Panc1 (cell line): ENCODE measurements at regions not wholly inside any gene's neighbourhood (a gene's known extent, or its start where the extent isn't known, plus 50 kb on each side); places are given as distances from the start of the nearest gene placed in this dataset.

Experiments
- TF ChIP-seq, protein P1 (sequence below), 2 experiments: IDR thresholded peaks; 2 replicates each; pipeline ENCODE4 v1.6.1; 2011 to 2012; ENCODE audit warnings: low read depth in 2 of 2, control low read depth in 1 of 2, low read length in 1 of 2, mild to moderate bottlenecking in 1 of 2, moderate library complexity in 1 of 2; ENCODE audit not compliant: insufficient read depth in 1 of 2
- TF ChIP-seq, protein P2 (sequence below): fragments of 450-650 bp; IDR thresholded peaks from 2 replicates; pipeline ENCODE4 v1.5.1; 2017; ENCODE audit warnings: mild to moderate bottlenecking

DNA sequence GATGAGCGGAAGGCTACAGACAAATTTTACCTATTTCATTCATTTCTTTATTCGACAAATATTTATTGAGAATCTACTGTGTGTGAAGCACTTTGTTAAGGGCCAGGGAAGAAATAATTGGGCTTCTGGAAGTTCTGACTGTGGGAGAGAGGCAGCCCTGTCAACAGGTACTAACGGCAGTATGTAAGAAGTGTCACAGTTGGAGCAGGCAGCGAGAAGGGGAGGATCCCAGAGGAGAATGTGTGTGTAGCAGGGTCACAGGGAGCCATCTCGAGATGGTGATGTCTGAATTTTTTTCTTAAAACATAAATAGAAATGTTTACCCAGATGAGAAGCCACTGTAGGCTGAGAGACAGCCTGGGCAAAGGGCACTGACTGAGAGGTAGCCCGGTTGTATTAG is 163.3 kb upstream of the SLC38A2 start:
- TF ChIP-seq, protein P1, sequence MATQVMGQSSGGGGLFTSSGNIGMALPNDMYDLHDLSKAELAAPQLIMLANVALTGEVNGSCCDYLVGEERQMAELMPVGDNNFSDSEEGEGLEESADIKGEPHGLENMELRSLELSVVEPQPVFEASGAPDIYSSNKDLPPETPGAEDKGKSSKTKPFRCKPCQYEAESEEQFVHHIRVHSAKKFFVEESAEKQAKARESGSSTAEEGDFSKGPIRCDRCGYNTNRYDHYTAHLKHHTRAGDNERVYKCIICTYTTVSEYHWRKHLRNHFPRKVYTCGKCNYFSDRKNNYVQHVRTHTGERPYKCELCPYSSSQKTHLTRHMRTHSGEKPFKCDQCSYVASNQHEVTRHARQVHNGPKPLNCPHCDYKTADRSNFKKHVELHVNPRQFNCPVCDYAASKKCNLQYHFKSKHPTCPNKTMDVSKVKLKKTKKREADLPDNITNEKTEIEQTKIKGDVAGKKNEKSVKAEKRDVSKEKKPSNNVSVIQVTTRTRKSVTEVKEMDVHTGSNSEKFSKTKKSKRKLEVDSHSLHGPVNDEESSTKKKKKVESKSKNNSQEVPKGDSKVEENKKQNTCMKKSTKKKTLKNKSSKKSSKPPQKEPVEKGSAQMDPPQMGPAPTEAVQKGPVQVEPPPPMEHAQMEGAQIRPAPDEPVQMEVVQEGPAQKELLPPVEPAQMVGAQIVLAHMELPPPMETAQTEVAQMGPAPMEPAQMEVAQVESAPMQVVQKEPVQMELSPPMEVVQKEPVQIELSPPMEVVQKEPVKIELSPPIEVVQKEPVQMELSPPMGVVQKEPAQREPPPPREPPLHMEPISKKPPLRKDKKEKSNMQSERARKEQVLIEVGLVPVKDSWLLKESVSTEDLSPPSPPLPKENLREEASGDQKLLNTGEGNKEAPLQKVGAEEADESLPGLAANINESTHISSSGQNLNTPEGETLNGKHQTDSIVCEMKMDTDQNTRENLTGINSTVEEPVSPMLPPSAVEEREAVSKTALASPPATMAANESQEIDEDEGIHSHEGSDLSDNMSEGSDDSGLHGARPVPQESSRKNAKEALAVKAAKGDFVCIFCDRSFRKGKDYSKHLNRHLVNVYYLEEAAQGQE (IDR thresholded peaks at IDR 0.05; ENCODE audit: insufficient read depth in 1 of 2, low read depth in 2 of 2, low read length in 1 of 2) = no peak
- TF ChIP-seq, protein P2, sequence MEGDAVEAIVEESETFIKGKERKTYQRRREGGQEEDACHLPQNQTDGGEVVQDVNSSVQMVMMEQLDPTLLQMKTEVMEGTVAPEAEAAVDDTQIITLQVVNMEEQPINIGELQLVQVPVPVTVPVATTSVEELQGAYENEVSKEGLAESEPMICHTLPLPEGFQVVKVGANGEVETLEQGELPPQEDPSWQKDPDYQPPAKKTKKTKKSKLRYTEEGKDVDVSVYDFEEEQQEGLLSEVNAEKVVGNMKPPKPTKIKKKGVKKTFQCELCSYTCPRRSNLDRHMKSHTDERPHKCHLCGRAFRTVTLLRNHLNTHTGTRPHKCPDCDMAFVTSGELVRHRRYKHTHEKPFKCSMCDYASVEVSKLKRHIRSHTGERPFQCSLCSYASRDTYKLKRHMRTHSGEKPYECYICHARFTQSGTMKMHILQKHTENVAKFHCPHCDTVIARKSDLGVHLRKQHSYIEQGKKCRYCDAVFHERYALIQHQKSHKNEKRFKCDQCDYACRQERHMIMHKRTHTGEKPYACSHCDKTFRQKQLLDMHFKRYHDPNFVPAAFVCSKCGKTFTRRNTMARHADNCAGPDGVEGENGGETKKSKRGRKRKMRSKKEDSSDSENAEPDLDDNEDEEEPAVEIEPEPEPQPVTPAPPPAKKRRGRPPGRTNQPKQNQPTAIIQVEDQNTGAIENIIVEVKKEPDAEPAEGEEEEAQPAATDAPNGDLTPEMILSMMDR = no peak
